ENCODE measurements at regions not wholly inside any gene's neighbourhood (a gene's known extent, or its start where the extent isn't known, plus 50 kb on each side); places are given as distances from the start of the nearest gene placed in this dataset.

DNA sequence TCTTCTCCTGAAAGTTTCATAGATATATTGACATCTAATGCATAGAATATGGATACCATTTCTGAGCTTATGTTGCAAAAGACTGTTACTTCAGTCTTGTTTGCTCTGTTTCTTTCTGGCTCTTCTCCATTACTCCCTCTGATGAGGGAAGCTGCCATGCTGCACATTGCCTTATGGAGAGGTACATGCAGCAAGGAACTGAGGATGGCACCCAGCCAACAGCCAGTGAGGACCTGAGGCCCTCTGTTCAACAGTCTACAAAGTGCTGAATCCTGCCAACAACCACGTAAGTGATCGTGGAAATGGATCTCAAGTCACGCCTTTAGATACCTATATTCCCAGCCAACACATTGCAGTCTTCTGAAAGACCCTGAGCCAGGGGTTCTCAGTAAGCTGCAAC lies 66.6 kb upstream of the ADAMTS5 start:
- TF ChIP-seq, protein P1, sequence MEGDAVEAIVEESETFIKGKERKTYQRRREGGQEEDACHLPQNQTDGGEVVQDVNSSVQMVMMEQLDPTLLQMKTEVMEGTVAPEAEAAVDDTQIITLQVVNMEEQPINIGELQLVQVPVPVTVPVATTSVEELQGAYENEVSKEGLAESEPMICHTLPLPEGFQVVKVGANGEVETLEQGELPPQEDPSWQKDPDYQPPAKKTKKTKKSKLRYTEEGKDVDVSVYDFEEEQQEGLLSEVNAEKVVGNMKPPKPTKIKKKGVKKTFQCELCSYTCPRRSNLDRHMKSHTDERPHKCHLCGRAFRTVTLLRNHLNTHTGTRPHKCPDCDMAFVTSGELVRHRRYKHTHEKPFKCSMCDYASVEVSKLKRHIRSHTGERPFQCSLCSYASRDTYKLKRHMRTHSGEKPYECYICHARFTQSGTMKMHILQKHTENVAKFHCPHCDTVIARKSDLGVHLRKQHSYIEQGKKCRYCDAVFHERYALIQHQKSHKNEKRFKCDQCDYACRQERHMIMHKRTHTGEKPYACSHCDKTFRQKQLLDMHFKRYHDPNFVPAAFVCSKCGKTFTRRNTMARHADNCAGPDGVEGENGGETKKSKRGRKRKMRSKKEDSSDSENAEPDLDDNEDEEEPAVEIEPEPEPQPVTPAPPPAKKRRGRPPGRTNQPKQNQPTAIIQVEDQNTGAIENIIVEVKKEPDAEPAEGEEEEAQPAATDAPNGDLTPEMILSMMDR (IDR thresholded peaks at IDR 0.05; ENCODE audit: low read depth, low read length, poor library complexity, severe bottlenecking), result no peak
- no peak for TF ChIP-seq EZH2phosphoT487 (IDR thresholded peaks at IDR 0.05; ENCODE audit: borderline replicate concordance, low read length)
